Suprapubic skin (tissue), 4 donors: ENCODE measurements at regions not wholly inside any gene's neighbourhood (a gene's known extent, or its start where the extent isn't known, plus 50 kb on each side); places are given as distances from the start of the nearest gene placed in this dataset.
"Not testable (repeated sequence)": the region's sequence is repeated elsewhere in the genome, so short reads cannot be mapped to it uniquely, and the experiment has no call there.

Experiments used
- DNase-seq, 2 donors: peaks; one replicate each; pipeline ENCODE4 v3.0.0-alpha.2; 2019; ENCODE audit warnings: low spot score in 2 of 2
- H3K27ac ChIP-seq: fragments of 200-600 bp; sonication (generic); one replicate; pipeline ENCODE4 v1.5.1; 2019
- H3K27me3 ChIP-seq: fragments of 200-600 bp; sonication (generic); one replicate; pipeline ENCODE4 v1.5.1; 2019
- H3K36me3 ChIP-seq: fragments of 200-600 bp; sonication (generic); one replicate; pipeline ENCODE4 v1.5.1; 2019
- H3K4me1 ChIP-seq: fragments of 200-600 bp; sonication (generic); one replicate; pipeline ENCODE4 v1.5.1; 2019
- H3K4me3 ChIP-seq: fragments of 200-600 bp; sonication (generic); one replicate; pipeline ENCODE4 v1.5.1; 2019; ENCODE audit warnings: mild to moderate bottlenecking
- H3K9me3 ChIP-seq: fragments of 200-600 bp; sonication (generic); one replicate; pipeline ENCODE4 v1.5.1; 2019
- CTCF ChIP-seq, 2 donors: fragments of 200-600 bp in 1 of 2; fragments of 450-650 bp in 1 of 2; sonication (generic) in 1 of 2; IDR thresholded peaks; one replicate each; pipeline ENCODE4 v1.5.1; 2016 to 2019; ENCODE audit warnings: antibody characterized with exemption in 2 of 2, mild to moderate bottlenecking in 1 of 2, moderate library complexity in 1 of 2
- EP300 ChIP-seq: sonication (generic); formaldehyde crosslinking; IDR thresholded peaks from one replicate; pipeline ENCODE4 v1.6.1; 2017; ENCODE audit warnings: antibody characterized with exemption
- POLR2A ChIP-seq, 2 donors: fragments of 450-650 bp; IDR thresholded peaks; one replicate each; pipeline ENCODE4 v1.6.1; 2017; ENCODE audit warnings: antibody characterized with exemption in 2 of 2, mild to moderate bottlenecking in 2 of 2, moderate library complexity in 2 of 2
- POLR2AphosphoS5 ChIP-seq, 3 donors: sonication (generic); formaldehyde crosslinking; IDR thresholded peaks; one replicate each; pipeline ENCODE4 v1.6.1; 2017; ENCODE audit warnings: antibody characterized with exemption in 3 of 3
- WGBS: methylation state at CpG from one replicate; pipeline ENCODE4 v1.1.5; 2018; 5-methylcytosine and 5-hydroxymethylcytosine counted together

- DNase-seq, result peak in 1 of 2 donors; percentile 84
- WGBS, result 67% methylated on average over 34 of the region's 34 CpGs
- no peak overlapping the region for H3K27ac ChIP-seq
- peaks cover 11% of the 10 kb centered on the region for H3K9me3 ChIP-seq
- no peaks in the 10 kb centered on the region for H3K36me3 ChIP-seq
- no peak overlapping the region for H3K4me3 ChIP-seq
- TF ChIP-seq POLR2A (IDR thresholded peaks at IDR 0.05) (no peak), CTCF (IDR thresholded peaks at IDR 0.05) (no peak), EP300 (no peak), POLR2AphosphoS5 (IDR thresholded peaks at IDR 0.05) (no peak)
- H3K4me1 ChIP-seq, result no peaks in the 10 kb centered on the region
- peaks cover 30% of the 10 kb centered on the region for H3K27me3 ChIP-seq
Measured at GRCh38 chr20:30811885-30812671, 445.4 kb upstream of the DEFB115 start.

GRCh38 chr20:30812739-30813411 is 444.6 kb upstream of the DEFB115 start:
- DNase-seq, result peak in 1 of 2 donors; percentile 83
- TF ChIP-seq POLR2A (IDR thresholded peaks at IDR 0.05), result no peak
- TF ChIP-seq EP300, result no peak
- no peak for TF ChIP-seq CTCF (IDR thresholded peaks at IDR 0.05)
- no peak for TF ChIP-seq POLR2AphosphoS5 (IDR thresholded peaks at IDR 0.05)
- no peaks in the 10 kb centered on the region for H3K36me3 ChIP-seq
- 75% methylated on average over 27 of the region's 27 CpGs for WGBS
- peaks cover 11% of the 10 kb centered on the region for H3K9me3 ChIP-seq
- H3K27ac ChIP-seq, result no peak overlapping the region
- H3K4me3 ChIP-seq, result no peak overlapping the region
- peaks cover 30% of the 10 kb centered on the region for H3K27me3 ChIP-seq
- no peaks in the 10 kb centered on the region for H3K4me1 ChIP-seq

- 77% methylated on average over 53 of the region's 53 CpGs for WGBS
Measured at GRCh38 chr20:30813412-30814311, 443.8 kb upstream of the DEFB115 start.

DNA sequence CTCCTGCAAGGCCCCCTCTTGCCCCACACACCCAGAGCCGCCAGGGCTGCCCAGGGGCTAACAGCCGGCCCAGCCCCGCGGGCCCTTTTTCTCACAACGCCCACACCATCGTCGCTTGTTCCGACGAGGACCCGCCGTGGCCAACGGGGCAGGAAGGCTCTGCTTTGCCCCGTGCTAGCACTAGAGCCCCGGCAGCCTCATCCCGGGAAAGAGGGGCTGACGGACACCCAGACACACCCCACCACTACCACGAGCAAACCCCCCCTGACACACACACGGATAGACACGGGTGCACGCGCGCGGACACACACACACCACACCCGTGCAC is 443.2 kb upstream of the DEFB115 start:
- H3K4me3 ChIP-seq, H3K27ac ChIP-seq, H3K36me3 ChIP-seq, H3K4me1 ChIP-seq: not testable (repeated sequence)
- WGBS, result 79% methylated on average over 24 of the region's 24 CpGs
- H3K9me3 ChIP-seq, result peaks cover 13% of the 10 kb centered on the region
- peaks cover 30% of the 10 kb centered on the region for H3K27me3 ChIP-seq
- peak in 1 of 2 donors; percentile 85 for DNase-seq

More at GRCh38 chr20:30813412-30814311, 443.8 kb upstream of the DEFB115 start:
- Histone ChIP-seq H3K27me3 (peaks cover 30% of the 10 kb centered on the region), H3K9me3 (peaks cover 11% of the 10 kb centered on the region)
- H3K27ac ChIP-seq, H3K36me3 ChIP-seq, H3K4me3 ChIP-seq, H3K4me1 ChIP-seq: not testable (repeated sequence)
- DNase-seq, result peak in 1 of 2 donors; percentile 92

DNA sequence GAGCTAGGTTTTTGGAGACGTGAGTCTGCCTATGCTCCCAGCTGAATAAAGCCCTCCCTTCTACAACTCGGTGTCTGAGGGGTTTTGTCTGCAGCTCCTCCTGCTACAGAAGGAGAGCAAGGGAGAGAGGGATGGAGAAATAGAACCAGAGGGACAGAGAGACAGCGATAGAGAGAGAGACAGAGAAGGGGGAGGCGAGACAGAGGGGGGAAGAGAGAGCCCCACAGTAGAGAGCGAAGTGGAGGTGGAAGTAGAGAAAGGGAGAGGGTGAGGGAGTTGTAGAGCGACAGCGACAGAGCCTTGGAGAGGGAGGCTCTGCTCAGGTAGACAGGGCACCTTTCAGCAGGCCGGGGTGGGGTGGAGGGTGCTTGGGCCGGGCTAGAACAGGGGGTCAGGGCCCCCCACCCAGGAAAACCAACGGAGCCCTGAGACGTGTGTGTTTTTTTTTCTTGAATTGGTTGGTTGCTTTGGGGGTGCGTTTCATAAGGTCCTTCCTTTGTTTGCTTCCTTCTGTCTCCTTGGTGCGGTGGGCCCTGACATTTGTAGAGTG is 442.4 kb upstream of the DEFB115 start:
- H3K9me3 ChIP-seq, result peaks cover 16% of the 10 kb centered on the region
- peaks cover 30% of the 10 kb centered on the region for H3K27me3 ChIP-seq
- WGBS, result 73% methylated on average over 13 of the region's 13 CpGs
- not testable (repeated sequence) for H3K4me3 ChIP-seq, H3K36me3 ChIP-seq, H3K27ac ChIP-seq, H3K4me1 ChIP-seq
- peak in 1 of 2 donors; percentile 92 for DNase-seq

DNA sequence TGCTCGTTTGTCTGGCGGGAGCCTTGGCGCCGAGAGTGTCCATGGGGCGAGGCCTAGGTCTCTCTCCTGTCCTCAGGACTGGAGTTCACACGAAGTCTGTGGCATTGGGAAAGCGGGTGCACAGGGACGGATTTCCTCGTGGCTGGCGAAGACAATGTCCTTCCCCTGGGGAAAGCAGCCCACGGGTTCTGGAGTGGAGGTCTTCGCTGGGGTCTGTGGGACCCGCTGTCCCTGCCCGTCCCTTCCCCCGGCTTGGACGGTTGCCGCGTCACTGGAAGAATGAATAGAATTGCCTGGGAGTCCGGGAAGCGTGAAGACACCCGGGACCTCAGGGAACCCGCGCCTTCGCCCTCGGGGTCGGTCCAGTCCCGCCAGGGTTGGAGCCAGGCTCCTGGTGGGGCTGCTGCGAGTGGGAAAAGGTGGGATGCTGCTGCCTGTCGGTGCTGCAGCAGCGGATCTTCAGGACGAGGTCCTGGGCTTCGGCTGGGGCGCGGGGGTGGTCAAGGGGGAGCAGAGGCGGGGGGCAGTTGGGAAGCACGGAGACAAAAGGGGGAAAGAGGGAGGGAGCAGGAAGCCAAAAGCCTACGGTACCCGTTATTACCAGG is 441.8 kb upstream of the DEFB115 start:
- H3K27ac ChIP-seq, result no peak overlapping the region
- 72% methylated on average over 38 of the region's 38 CpGs for WGBS
- H3K4me3 ChIP-seq, result no peak overlapping the region
- H3K9me3 ChIP-seq, result peaks cover 16% of the 10 kb centered on the region
- DNase-seq, result peak in 1 of 2 donors; percentile 80
- H3K36me3 ChIP-seq, result no peaks in the 10 kb centered on the region
- TF ChIP-seq EP300 (no peak), CTCF (IDR thresholded peaks at IDR 0.05) (no peak), POLR2A (IDR thresholded peaks at IDR 0.05) (no peak), POLR2AphosphoS5 (IDR thresholded peaks at IDR 0.05) (no peak)
- H3K27me3 ChIP-seq, result peaks cover 30% of the 10 kb centered on the region
- no peaks in the 10 kb centered on the region for H3K4me1 ChIP-seq
